Mesothelial cell of epicardium (in vitro differentiated cells): ENCODE measurements at regions not wholly inside any gene's neighbourhood (a gene's known extent, or its start where the extent isn't known, plus 50 kb on each side); places are given as distances from the start of the nearest gene placed in this dataset.

Source experiments
- DNase-seq, 2 experiments: peaks; one replicate each; pipeline ENCODE4 v3.0.0; 2021; ENCODE audit warnings: low spot score in 2 of 2; ENCODE audit not compliant: unreplicated experiment in 2 of 2
- H3K27ac Mint-ChIP-seq: 2 replicates; pipeline ENCODE4 v1.8.0; 2021; ENCODE audit warnings: mixed read lengths
- H3K27me3 Mint-ChIP-seq: 2 replicates; pipeline ENCODE4 v1.8.0; 2021; ENCODE audit warnings: low read depth, mixed read lengths
- H3K36me3 Mint-ChIP-seq: 2 replicates; pipeline ENCODE4 v1.8.0; 2021; ENCODE audit warnings: mixed read lengths
- H3K4me1 Mint-ChIP-seq: 2 replicates; pipeline ENCODE4 v1.8.0; 2021; ENCODE audit warnings: mixed read lengths
- H3K4me3 Mint-ChIP-seq: 2 replicates; pipeline ENCODE4 v1.8.0; 2021; ENCODE audit warnings: mild to moderate bottlenecking, moderate library complexity, mixed read lengths
- H3K9me3 Mint-ChIP-seq: 2 replicates; pipeline ENCODE4 v1.8.0; 2021; ENCODE audit warnings: mixed read lengths
- CTCF ChIP-seq: fragments of 200-600 bp; sonication (generic); IDR thresholded peaks from one replicate; pipeline ENCODE4 v1.5.0; 2021; ENCODE audit warnings: antibody characterized with exemption; ENCODE audit not compliant: unreplicated experiment

GRCh38 chr11:134866981-134867675 is 455.1 kb upstream of the B3GAT1 start:
- no peaks in the 10 kb centered on the region for H3K9me3 Mint-ChIP-seq
- no peak overlapping the region for H3K4me3 Mint-ChIP-seq
- no peaks in the 10 kb centered on the region for H3K27me3 Mint-ChIP-seq
- no peak overlapping the region for H3K27ac Mint-ChIP-seq
- DNase-seq, result peak in 1 of 2 experiments; percentile 21
- TF ChIP-seq CTCF, result no peak
- peaks cover 11% of the 10 kb centered on the region for H3K4me1 Mint-ChIP-seq
- H3K36me3 Mint-ChIP-seq, result no peaks in the 10 kb centered on the region

- Mint-ChIP-seq H3K27me3 (no peaks in the 10 kb centered on the region), H3K9me3 (no peaks in the 10 kb centered on the region)
- peak in 1 of 2 experiments; percentile 27 for DNase-seq
These were observed 454.2 kb upstream of the B3GAT1 start for GRCh38 chr11:134866215-134866614.

GRCh38 chr11:134864968-134865305 is 452.9 kb upstream of the B3GAT1 start:
- H3K4me1 Mint-ChIP-seq, result peaks cover 16% of the 10 kb centered on the region

More at GRCh38 chr11:134866215-134866614, 454.2 kb upstream of the B3GAT1 start:
- Mint-ChIP-seq H3K36me3 (no peaks in the 10 kb centered on the region), H3K4me1 (peaks cover 15% of the 10 kb centered on the region), H3K27ac (no peak overlapping the region), H3K4me3 (no peak overlapping the region)
- TF ChIP-seq CTCF, result no peak

GRCh38 chr11:134864233-134864967 is 452.4 kb upstream of the B3GAT1 start:
- TF ChIP-seq CTCF, result no peak
- peaks cover 4% of the 10 kb centered on the region for H3K9me3 Mint-ChIP-seq
- DNase-seq, result peak in 1 of 2 experiments; percentile 34
- H3K36me3 Mint-ChIP-seq, result no peaks in the 10 kb centered on the region
- no peak overlapping the region for H3K4me3 Mint-ChIP-seq
- H3K4me1 Mint-ChIP-seq, result peaks cover 16% of the 10 kb centered on the region
- H3K27ac Mint-ChIP-seq, result no peak overlapping the region
- H3K27me3 Mint-ChIP-seq, result no peaks in the 10 kb centered on the region

More at GRCh38 chr11:134864968-134865305, 452.9 kb upstream of the B3GAT1 start:
- H3K27ac Mint-ChIP-seq, result no peak overlapping the region
- DNase-seq, result no peak
- no peaks in the 10 kb centered on the region for H3K36me3 Mint-ChIP-seq
- TF ChIP-seq CTCF, result no peak
- H3K27me3 Mint-ChIP-seq, result no peaks in the 10 kb centered on the region
- H3K9me3 Mint-ChIP-seq, result peaks cover 4% of the 10 kb centered on the region
- no peak overlapping the region for H3K4me3 Mint-ChIP-seq

GRCh38 chr11:134863294-134863693 is 451.3 kb upstream of the B3GAT1 start:
- H3K4me1 Mint-ChIP-seq, result peaks cover 19% of the 10 kb centered on the region
- H3K27ac Mint-ChIP-seq, result no peak overlapping the region
- no peaks in the 10 kb centered on the region for H3K27me3 Mint-ChIP-seq
- no peak overlapping the region for H3K4me3 Mint-ChIP-seq
- no peak for TF ChIP-seq CTCF
- peak in 1 of 2 experiments; percentile 32 for DNase-seq
- no peaks in the 10 kb centered on the region for H3K36me3 Mint-ChIP-seq
- H3K9me3 Mint-ChIP-seq, result peaks cover 4% of the 10 kb centered on the region
